ENCODE measurements at regions not wholly inside any gene's neighbourhood (a gene's known extent, or its start where the extent isn't known, plus 50 kb on each side); places are given as distances from the start of the nearest gene placed in this dataset.

- TF ChIP-seq POLR2AphosphoS5 (IDR thresholded peaks at IDR 0.05) (no peak), CTCF (IDR thresholded peaks at IDR 0.05) (no peak), POLR2A (IDR thresholded peaks at IDR 0.05) (no peak)
Observed at GRCh38 chr4:17066972-17067371, 168.5 kb upstream of the LDB2 start.

All from prostate gland (tissue), 2 donors.